GM18858 (cell line): ENCODE measurements at regions not wholly inside any gene's neighbourhood (a gene's known extent, or its start where the extent isn't known, plus 50 kb on each side); places are given as distances from the start of the nearest gene placed in this dataset.

Experiments
- ATAC-seq: cut with Tn5 transposase; IDR thresholded peaks from one replicate; pipeline ENCODE4 v1.9.1; 2021; ENCODE audit not compliant: unreplicated experiment

- no peak for ATAC-seq
Measured at GRCh38 chr11:122248131-122248530, 132.1 kb upstream of the BLID start.

GRCh38 chr11:122246874-122247273 is 130.9 kb upstream of the BLID start:
- no peak for ATAC-seq

- ATAC-seq: no peak
Measured at GRCh38 chr11:122242731-122243130, 126.7 kb upstream of the BLID start.

- ATAC-seq: no peak
Measured at GRCh38 chr11:122241566-122241965, 125.6 kb upstream of the BLID start.

GRCh38 chr11:122240638-122241037 is 124.6 kb upstream of the BLID start:
- no peak for ATAC-seq

GRCh38 chr11:122235615-122236014 is 119.6 kb upstream of the BLID start:
- ATAC-seq: no peak

- no peak for ATAC-seq
Measured at GRCh38 chr11:122234780-122235179, 118.8 kb upstream of the BLID start.

GRCh38 chr11:122234257-122234656 is 118.2 kb upstream of the BLID start:
- no peak for ATAC-seq

- no peak for ATAC-seq
Measured at GRCh38 chr11:122232985-122233384, 117.0 kb upstream of the BLID start.

GRCh38 chr11:122230385-122230755 is 114.4 kb upstream of the BLID start:
- no peak for ATAC-seq

GRCh38 chr11:122229481-122230384 is 113.7 kb upstream of the BLID start:
- no peak for ATAC-seq

GRCh38 chr11:122229078-122229477 is 113.1 kb upstream of the BLID start:
- ATAC-seq: no peak

GRCh38 chr11:122226810-122227379 is 110.9 kb upstream of the BLID start:
- no peak for ATAC-seq

GRCh38 chr11:122224867-122225266 is 108.9 kb upstream of the BLID start:
- ATAC-seq: no peak

- no peak for ATAC-seq
Measured at GRCh38 chr11:122220321-122220720, 104.3 kb upstream of the BLID start.

- ATAC-seq: no peak
Measured at GRCh38 chr11:122219791-122220190, 103.8 kb upstream of the BLID start.

GRCh38 chr11:122215244-122215992 is 99.4 kb upstream of the BLID start:
- no peak for ATAC-seq

GRCh38 chr11:122214567-122214966 is 98.6 kb upstream of the BLID start:
- no peak for ATAC-seq

GRCh38 chr11:122214080-122214479 is 98.1 kb upstream of the BLID start:
- ATAC-seq: no peak

- no peak for ATAC-seq
Measured at GRCh38 chr11:122213171-122213570, 97.2 kb upstream of the BLID start.

GRCh38 chr11:122210367-122210997 is 94.5 kb upstream of the BLID start:
- ATAC-seq: no peak
